ENCODE measurements at regions not wholly inside any gene's neighbourhood (a gene's known extent, or its start where the extent isn't known, plus 50 kb on each side); places are given as distances from the start of the nearest gene placed in this dataset.

- DNase-seq (no peak), ATAC-seq (no peak)
Observed at GRCh38 chr3:55235416-55235815, 251.7 kb downstream of the WNT5A start.

GRCh38 chr3:55226696-55227095 lies 260.4 kb downstream of the WNT5A start:
- ATAC-seq (no peak), DNase-seq (no peak)

GRCh38 chr3:55218577-55218976 lies 268.5 kb downstream of the WNT5A start:
- DNase-seq (no peak), ATAC-seq (no peak)

GRCh38 chr3:55207744-55208143 lies 279.4 kb downstream of the WNT5A start:
- DNase-seq (no peak), ATAC-seq (no peak)

- ATAC-seq (no peak), DNase-seq (no peak)
Observed at GRCh38 chr3:55205990-55206389, 278.1 kb upstream of the LRTM1 start.

DNA sequence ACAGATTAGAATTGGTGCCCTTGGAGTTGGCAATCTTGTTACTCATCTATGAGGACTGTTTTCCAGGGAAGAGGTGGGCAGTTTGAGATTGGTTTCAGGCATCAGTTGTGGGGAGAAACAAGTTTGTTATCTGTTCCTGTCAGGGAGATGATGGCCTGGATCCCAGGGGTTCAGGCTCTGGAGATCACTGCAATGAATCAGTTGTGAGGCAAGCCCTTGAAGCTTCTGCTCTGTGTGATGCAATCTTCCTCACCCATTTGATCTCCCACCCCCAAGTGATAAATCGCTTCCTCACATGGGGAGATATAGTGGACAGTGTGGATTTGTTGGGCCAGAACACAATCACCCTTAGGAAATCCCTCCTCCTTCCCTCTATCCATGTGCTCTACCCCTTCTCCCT lies 276.6 kb upstream of the LRTM1 start:
- ATAC-seq (no peak), DNase-seq (no peak)

DNA sequence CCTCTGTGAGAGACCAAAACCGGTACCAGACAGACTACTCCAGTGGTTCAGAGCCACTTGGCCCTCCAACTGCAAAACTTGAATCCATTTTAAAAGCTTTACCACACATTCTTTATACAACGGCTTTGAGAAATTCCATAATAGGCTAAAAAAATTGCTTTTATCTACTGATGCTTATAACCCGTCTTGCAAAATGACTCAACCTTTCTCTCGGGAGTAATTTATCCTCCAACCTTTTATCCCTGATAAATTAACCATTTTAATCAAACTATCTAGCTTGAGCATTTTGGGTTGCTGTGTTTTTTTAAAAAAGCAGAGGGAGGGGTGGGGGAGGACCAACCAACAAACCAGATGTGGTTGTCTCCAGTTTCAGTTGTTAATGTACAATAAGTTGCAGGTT lies 275.7 kb upstream of the LRTM1 start:
- ATAC-seq (no peak), DNase-seq (no peak)

GRCh38 chr3:55203006-55203405 lies 275.1 kb upstream of the LRTM1 start:
- ATAC-seq = no peak
- no peak for DNase-seq

DNA sequence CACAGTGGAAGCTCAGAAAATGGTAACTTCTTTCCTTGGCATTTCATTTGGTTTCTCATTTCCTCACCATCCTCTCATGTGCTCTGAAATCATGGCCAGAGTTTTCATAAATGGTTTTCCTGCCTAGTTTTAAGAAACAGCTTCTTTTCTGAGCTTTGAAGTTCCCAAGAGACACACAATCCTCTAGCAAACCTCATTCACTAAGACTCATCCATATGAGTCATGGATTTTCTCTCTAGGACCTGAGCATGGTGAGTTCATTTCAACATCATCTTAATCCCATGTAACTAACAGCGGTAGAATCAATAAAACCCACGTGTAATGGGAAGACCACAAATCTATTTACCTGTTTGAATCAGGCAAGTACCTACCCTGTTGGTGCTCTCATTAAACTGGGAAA lies 274.5 kb upstream of the LRTM1 start:
- ATAC-seq (no peak), DNase-seq (no peak)

DNA sequence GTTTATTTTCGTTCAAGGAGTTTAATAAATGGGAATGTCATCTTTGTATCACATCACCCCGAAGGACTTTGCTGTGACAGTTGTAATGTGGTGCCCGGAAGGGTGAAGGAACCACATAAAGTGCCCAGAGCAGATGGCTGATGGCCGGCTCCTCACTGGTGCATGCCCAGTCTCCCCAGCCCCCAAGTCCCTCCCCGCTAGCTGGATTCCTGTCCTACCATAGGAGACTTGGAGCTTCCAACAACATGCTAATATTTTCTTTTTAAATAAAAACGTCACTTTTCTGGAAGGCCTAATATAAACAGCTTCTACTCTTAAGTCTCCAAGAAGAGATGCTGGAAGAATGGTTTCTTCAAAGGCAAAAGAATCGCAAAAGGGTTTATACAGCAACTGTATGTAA lies 273.9 kb upstream of the LRTM1 start:
- ATAC-seq = no peak
- no peak for DNase-seq

DNA sequence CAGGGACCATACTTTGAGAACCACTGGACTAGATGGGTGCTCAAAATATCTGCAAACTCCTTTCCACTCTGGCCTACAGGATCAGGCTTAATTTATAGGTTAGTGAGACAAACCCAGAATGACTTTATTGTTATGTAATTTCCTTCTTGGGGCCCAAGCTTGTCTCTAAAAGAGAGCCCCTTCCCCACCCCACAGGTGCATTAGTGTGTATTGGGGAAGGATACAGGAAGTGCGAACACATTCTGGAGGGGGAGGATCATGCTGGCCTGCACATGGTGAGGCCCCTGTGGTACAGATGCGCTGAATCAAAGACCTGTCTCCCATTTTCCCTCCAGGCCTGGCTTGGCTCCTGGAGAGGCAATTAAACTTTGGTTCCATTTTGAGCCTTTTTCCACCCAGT lies 273.0 kb upstream of the LRTM1 start:
- no peak for ATAC-seq
- DNase-seq = no peak

DNA sequence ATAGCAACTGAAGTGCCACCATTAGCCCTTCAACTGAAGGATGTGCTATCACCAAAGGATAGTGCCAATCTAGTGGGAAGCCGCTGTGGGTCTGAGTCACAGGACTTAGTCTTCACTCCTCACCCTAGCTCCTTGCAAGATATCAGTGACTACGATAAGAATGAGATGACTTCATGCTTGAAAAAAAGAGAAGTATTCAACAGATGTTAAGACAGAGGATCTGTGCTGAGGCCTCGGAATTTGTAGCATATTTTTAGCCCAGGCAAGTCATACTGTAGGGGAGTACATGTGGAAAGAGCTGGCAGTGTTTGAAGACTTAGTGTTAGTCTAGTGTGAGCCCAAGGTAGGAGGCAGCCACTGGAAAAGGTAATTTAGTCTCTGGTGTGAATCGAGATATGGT lies 270.7 kb upstream of the LRTM1 start:
- no peak for ATAC-seq
- DNase-seq = no peak

DNA sequence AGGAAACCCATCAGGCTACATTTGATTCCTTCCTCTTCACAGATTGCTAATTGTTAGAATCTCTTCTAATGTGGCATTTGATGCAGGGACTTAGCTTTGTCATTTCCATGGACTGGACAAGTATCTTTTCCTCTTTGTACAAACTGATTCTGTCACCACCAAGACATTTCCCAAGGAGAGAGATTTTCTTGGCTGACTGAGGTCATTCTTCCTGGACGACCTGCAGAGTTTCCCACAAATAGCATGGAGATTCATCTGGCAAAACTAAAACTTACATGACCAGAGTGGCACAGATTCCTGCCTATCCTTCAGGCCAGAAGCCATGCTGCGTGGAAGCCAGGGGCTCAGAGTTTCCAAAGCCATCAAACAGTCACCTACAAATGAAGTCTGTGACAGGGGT lies 269.2 kb upstream of the LRTM1 start:
- DNase-seq = no peak
- no peak for ATAC-seq

DNA sequence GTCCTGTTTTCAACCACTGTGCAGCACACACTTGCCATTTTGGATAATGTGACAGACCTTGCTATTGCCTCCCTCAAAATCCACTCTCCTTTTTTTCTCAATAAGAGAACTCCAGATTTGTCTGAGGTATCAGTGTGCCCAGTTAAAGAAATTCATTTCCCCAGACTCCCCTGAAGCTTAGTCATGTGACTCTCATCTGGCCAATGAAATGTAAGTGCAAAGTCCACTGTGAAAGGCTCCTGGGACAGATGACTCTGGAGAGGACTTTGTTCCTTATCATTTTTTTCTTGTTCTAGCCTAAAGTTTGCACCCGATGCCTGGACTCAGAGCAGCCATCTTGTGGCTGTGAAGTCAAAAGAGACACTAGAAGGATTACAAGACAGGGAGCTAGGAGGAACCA lies 268.6 kb upstream of the LRTM1 start:
- DNase-seq (no peak), ATAC-seq (no peak)

- no peak for DNase-seq
- no peak for ATAC-seq
Observed at GRCh38 chr3:55194376-55194775, 266.5 kb upstream of the LRTM1 start.

DNA sequence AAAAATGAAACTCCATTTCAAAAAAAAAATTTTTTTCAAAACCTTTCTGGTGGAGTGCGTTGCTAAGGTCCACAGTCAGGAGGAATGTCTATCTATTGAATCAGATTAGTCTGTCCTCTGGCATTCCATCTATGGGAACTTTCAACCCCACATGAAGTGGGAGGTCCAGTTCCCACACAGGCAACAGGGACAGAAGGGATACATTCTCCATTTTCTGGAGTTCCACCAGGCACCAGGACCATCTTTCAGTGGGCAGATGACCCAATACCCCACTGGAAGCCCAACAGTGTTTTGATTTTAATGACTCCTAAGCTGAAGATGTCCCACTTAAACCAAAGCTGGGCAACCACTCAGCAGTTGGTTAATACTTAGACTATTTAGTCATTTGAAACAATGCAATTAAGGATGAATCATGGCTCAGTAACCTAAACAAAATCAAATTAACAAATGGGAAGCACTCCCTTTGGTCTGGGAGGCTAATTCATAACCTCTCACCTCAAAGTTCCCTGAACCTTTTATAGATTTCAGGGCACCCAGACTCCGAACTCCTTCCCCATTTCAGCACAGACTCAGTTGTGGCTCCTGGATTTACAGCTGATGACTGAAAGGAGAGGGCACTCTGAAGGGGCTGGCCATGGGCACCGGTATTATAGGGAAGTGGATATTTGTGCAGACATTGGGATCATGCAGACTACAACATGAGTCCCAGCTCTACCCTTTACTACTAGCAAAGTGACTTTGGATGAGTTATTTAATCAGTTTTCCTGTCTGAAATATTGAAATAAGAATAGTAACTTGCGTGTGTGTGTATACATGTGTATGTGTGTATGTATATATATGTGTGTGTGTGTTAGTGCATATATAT lies 264.3 kb upstream of the LRTM1 start:
- ATAC-seq (no peak), DNase-seq (no peak)

DNA sequence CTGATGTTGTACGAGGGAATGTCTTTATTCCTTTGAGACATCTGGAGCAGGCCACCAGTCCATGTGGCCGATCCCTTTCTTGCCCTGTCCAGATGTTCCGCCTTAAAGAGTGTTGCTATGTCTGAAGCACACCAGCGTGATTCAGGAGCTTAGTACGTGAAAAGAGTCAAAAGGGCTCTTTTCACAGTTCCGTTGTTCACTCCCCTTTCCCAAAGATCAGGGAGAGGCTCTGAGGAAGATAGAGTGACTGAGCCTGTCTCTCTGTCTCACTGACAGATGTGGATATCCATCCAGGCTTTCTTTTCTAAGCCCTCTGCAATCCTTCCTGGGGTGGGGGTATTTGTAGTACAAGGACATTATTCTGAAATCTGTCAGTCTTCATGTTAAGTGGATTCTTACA lies 262.5 kb upstream of the LRTM1 start:
- ATAC-seq = no peak
- no peak for DNase-seq

- DNase-seq (no peak), ATAC-seq (no peak)
Observed at GRCh38 chr3:55189359-55189801, 261.5 kb upstream of the LRTM1 start.

- DNase-seq (no peak), ATAC-seq (no peak)
Observed at GRCh38 chr3:55185380-55185779, 257.5 kb upstream of the LRTM1 start.

- ATAC-seq = no peak
- DNase-seq = no peak
Observed at GRCh38 chr3:55183201-55183600, 255.3 kb upstream of the LRTM1 start.

GRCh38 chr3:55180936-55181535 lies 253.2 kb upstream of the LRTM1 start:
- DNase-seq = peak; percentile 9
- no peak for ATAC-seq

GRCh38 chr3:55180161-55180560 lies 252.3 kb upstream of the LRTM1 start:
- no peak for ATAC-seq
- no peak for DNase-seq

DNA sequence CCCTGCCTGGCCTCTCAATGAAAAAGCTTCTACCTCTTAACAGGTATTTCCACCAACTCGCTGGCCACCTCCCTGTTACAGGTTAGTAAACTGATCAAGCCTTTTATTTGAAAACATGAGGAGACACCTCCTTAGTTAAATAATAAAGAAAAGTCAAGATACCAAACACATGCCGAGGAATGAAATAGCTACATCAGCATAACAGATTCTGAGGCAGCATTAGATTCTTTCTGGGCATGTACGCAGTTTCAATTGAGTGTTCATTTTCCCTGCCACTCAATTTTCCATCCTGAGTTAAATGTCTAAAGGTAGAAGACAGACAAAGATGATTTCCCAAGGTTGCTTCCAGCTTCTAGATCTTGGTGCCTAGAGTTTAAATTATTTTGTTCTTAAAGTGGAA lies 250.5 kb upstream of the LRTM1 start:
- DNase-seq (no peak), ATAC-seq (no peak)

- no peak for ATAC-seq
- no peak for DNase-seq
Observed at GRCh38 chr3:55177749-55178148, 249.9 kb upstream of the LRTM1 start.

Data from stimulated activated naive CD8-positive, alpha-beta T cell treated with anti-CD3 and anti-CD28 coated beads, Interleukin-15, Interleukin-2, amounts not matched to agents 100 U/mL and 50 U/mL, for 24 hours (primary cell).